Muscle of leg (tissue), 3 donors: ENCODE measurements at regions not wholly inside any gene's neighbourhood (a gene's known extent, or its start where the extent isn't known, plus 50 kb on each side); places are given as distances from the start of the nearest gene placed in this dataset.
A peak's percentile ranks its signal among the peaks of the same experiment; 100 is the strongest.

Source experiments
- DNase-seq: peaks from one replicate; pipeline ENCODE4 v3.0.0; 2013
- H3K27ac ChIP-seq: one replicate; pipeline ENCODE4 v1.5.1; 2013; ENCODE audit warnings: mild to moderate bottlenecking, low read length, control low read depth
- H3K27me3 ChIP-seq: one replicate; pipeline ENCODE4 v1.6.1; 2013; ENCODE audit warnings: low read length; ENCODE audit not compliant: control insufficient read depth, insufficient read depth
- H3K36me3 ChIP-seq: one replicate; pipeline ENCODE4 v1.6.1; 2013; ENCODE audit warnings: low read length; ENCODE audit not compliant: control insufficient read depth, insufficient read depth
- H3K4me1 ChIP-seq: one replicate; pipeline ENCODE4 v1.6.1; 2013; ENCODE audit warnings: low read length; ENCODE audit not compliant: control insufficient read depth, insufficient read depth
- H3K4me3 ChIP-seq: one replicate; pipeline ENCODE4 v1.5.1; 2013; ENCODE audit warnings: low read length, control low read depth
- H3K9me3 ChIP-seq: replicated peaks from 2 replicates; pipeline ENCODE4 v1.6.1; 2013; ENCODE audit warnings: low read depth, low read length; ENCODE audit not compliant: control insufficient read depth
- WGBS: methylation state at CpG from one replicate; pipeline ENCODE4 v1.1.5; 2013; ENCODE audit warnings: missing lambda C conversion rate; ENCODE audit not compliant: insufficient coverage; 5-methylcytosine and 5-hydroxymethylcytosine counted together

GRCh38 chr18:24560511-24560981 is 100.1 kb downstream of the HRH4 start:
- H3K36me3 ChIP-seq, result no peaks in the 10 kb centered on the region
- DNase-seq, result no peak
- no CpG with 5 or more reads among the region's 7 CpGs for WGBS

DNA sequence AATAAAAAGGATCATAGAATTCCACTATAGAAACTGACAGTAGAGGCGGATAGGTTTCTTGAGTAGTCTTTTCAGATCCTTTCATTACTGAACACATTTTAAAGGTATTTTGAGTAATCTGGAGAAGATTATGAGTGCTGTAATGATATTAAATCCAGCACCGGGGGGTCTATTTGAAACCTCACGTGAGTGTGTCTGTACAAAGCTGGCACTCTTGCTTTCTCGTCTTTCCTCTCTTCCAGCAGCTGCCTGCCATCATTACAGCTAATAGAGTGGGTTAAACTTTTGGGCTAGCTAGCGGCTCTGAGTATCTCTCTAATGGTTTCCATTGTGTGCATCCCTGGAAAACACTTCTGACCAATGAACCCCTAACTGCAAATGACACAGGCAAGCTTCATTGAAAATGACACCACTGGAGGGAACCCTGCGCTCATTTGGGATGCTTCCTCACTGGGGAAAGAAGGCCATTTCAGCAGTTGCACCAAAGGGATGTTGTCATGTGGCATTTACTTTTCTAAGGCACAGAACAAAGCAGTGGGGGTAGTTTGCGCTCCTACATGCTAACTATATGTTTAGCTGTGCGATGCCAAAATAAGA is 101.0 kb downstream of the HRH4 start:
- Histone ChIP-seq H3K27ac (no peak overlapping the region), H3K4me3 (no peak overlapping the region), H3K4me1 (no peaks in the 10 kb centered on the region), H3K36me3 (no peaks in the 10 kb centered on the region), H3K9me3 (no peaks in the 10 kb centered on the region), H3K27me3 (no peaks in the 10 kb centered on the region)
- no peak for DNase-seq
- WGBS, result 92% methylated on average over 2 of the region's 8 CpGs

More at GRCh38 chr18:24560511-24560981, 100.1 kb downstream of the HRH4 start:
- Histone ChIP-seq H3K27ac (no peak overlapping the region), H3K4me3 (no peak overlapping the region), H3K27me3 (no peaks in the 10 kb centered on the region), H3K4me1 (no peaks in the 10 kb centered on the region), H3K9me3 (no peaks in the 10 kb centered on the region)

DNA sequence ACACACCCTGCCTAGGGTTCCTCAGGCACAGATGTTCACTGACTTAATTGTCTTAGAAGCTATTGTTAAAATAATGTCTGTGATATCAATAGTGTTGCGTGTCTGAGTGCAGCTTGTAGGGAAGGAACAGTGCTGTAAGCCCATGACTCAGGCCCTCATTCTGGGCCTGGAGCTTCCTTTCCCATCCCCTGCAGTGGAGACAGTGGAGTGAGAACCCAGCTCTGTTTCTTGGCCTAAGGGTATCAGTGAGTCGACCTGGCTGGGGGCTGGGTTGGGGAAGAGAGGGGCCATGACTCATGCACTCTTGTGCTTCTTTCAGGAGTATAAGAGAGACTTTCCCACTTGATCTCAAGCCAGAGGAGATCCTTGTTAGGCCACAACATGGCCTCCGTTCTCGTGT is 106.8 kb downstream of the HRH4 start:
- Histone ChIP-seq H3K27me3 (no peaks in the 10 kb centered on the region), H3K36me3 (no peaks in the 10 kb centered on the region), H3K4me3 (no peak overlapping the region), H3K4me1 (no peaks in the 10 kb centered on the region), H3K27ac (no peak overlapping the region), H3K9me3 (no peaks in the 10 kb centered on the region)
- DNase-seq, result no peak
- WGBS, result 81% methylated on average over 3 of the region's 4 CpGs

- no peak for DNase-seq
- H3K4me1 ChIP-seq, result no peaks in the 10 kb centered on the region
- peaks cover 11% of the 10 kb centered on the region for H3K9me3 ChIP-seq
- WGBS, result 75% methylated on average over 1 of the region's 4 CpGs
- H3K27me3 ChIP-seq, result no peaks in the 10 kb centered on the region
- H3K36me3 ChIP-seq, result no peaks in the 10 kb centered on the region
- no peak overlapping the region for H3K27ac ChIP-seq
- no peak overlapping the region for H3K4me3 ChIP-seq
These were observed 110.3 kb downstream of the HRH4 start for GRCh38 chr18:24570716-24571115.

GRCh38 chr18:24582771-24583170 is 122.3 kb downstream of the HRH4 start:
- DNase-seq, result no peak
- H3K4me1 ChIP-seq, result peaks cover 8% of the 10 kb centered on the region
- H3K9me3 ChIP-seq, result no peaks in the 10 kb centered on the region
- no peak overlapping the region for H3K27ac ChIP-seq
- H3K4me3 ChIP-seq, result no peak overlapping the region
- WGBS, result 80% methylated on average over 3 of the region's 5 CpGs
- H3K27me3 ChIP-seq, result no peaks in the 10 kb centered on the region
- H3K36me3 ChIP-seq, result no peaks in the 10 kb centered on the region

DNA sequence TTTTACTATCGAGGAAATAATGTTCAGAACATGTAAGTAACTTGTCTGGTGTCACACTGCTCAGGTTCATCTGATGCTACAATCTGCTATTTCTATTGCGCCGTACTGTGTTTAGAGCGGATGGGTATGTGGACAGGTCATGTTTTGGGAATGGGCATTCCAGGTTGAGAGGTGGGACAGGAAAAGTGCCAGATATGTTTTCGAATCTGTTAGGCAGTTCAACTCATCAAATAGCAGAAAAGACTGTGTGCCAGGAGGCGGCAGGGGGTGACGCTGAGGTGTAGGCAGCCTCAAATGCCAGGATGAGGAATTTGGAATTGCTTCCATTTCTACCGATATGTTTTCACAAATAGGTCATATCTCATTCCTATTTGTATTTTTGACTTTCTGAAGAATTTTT is 123.8 kb downstream of the HRH4 start:
- 91% methylated on average over 3 of the region's 8 CpGs for WGBS
- no peak for DNase-seq
- H3K4me1 ChIP-seq, result peaks cover 8% of the 10 kb centered on the region

DNA sequence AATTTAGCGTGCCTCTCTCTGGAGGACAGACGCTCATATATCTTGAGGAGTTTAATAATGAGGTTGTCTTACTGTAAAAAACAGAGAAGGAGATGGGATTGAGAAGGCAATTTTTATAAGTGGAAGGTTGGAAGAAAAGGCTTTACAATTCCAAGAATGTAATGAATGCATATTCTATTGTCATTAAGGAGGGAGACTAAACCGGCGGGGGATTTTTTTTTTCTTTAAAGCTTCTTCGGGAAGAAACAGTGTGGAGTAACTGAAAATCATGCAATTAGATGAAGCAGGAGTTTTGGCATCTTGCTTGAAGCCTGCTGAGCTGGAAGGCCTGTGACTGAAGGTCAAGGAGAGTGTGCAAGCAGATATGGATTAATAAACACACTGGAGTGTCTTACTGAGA is 124.4 kb downstream of the HRH4 start:
- peak; percentile 47 for DNase-seq
- H3K27me3 ChIP-seq, result no peaks in the 10 kb centered on the region
- 36% methylated on average over 5 of the region's 5 CpGs for WGBS

More for the DNA sequence above, 123.8 kb downstream of the HRH4 start:
- no peaks in the 10 kb centered on the region for H3K27me3 ChIP-seq
- H3K9me3 ChIP-seq, result no peaks in the 10 kb centered on the region
- no peak overlapping the region for H3K27ac ChIP-seq
- H3K4me3 ChIP-seq, result no peak overlapping the region
- no peaks in the 10 kb centered on the region for H3K36me3 ChIP-seq

GRCh38 chr18:24585996-24586566 is 125.6 kb downstream of the HRH4 start:
- 69% methylated on average over 2 of the region's 6 CpGs for WGBS
- H3K27me3 ChIP-seq, result no peaks in the 10 kb centered on the region
- no peaks in the 10 kb centered on the region for H3K36me3 ChIP-seq
- no peak overlapping the region for H3K4me3 ChIP-seq
- peak; percentile 31 for DNase-seq
- H3K9me3 ChIP-seq, result no peaks in the 10 kb centered on the region
- peak overlapping the region; percentile 38 for H3K27ac ChIP-seq
- peaks cover 8% of the 10 kb centered on the region for H3K4me1 ChIP-seq

More for the DNA sequence above, 124.4 kb downstream of the HRH4 start:
- Histone ChIP-seq H3K27ac (no peak overlapping the region), H3K9me3 (no peaks in the 10 kb centered on the region), H3K36me3 (no peaks in the 10 kb centered on the region), H3K4me3 (no peak overlapping the region), H3K4me1 (peaks cover 8% of the 10 kb centered on the region)

DNA sequence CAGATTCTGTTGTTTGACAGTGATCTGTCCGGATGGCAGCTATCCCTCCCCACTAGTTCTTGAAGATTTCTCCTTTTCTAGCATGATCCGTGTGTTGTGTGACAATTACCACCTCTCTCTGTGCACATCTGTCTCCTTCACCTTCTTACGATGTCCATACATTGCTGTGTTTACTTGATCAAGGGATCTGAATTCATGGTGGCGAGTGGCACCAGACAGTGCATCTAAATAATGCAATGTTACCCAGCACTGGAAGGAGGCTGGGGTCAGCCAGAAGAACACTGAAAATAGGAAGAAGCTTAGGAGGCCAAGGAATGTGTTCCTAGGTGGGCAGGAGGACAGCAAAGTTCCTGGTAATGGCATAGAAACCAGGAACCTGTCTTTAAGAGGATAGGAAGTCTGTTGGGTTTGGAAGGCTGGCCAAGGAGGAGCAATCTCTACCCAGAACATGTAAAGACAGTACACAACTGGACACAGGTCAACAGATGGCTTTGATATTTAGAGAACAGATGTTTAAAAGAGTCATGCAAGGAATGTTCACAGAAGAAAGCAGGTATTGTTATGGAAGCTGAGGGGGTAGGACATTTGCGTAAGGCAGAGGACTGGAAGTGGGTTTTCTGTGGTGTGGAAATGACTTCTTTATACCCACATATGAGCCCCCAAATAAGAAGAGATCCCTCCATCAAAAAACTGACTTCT is 126.4 kb downstream of the HRH4 start:
- no peak overlapping the region for H3K4me3 ChIP-seq
- H3K27ac ChIP-seq, result no peak overlapping the region
- no peaks in the 10 kb centered on the region for H3K27me3 ChIP-seq
- DNase-seq, result no peak
- peaks cover 8% of the 10 kb centered on the region for H3K4me1 ChIP-seq
- H3K9me3 ChIP-seq, result no peaks in the 10 kb centered on the region
- no peaks in the 10 kb centered on the region for H3K36me3 ChIP-seq
- 100% methylated on average over 3 of the region's 5 CpGs for WGBS

GRCh38 chr18:24588440-24588839 is 128.0 kb downstream of the HRH4 start:
- no peaks in the 10 kb centered on the region for H3K9me3 ChIP-seq
- 90% methylated on average over 2 of the region's 5 CpGs for WGBS
- H3K27ac ChIP-seq, result no peak overlapping the region
- H3K36me3 ChIP-seq, result no peaks in the 10 kb centered on the region
- peaks cover 5% of the 10 kb centered on the region for H3K4me1 ChIP-seq
- no peak for DNase-seq
- H3K27me3 ChIP-seq, result no peaks in the 10 kb centered on the region
- H3K4me3 ChIP-seq, result no peak overlapping the region
